HL-60 (cell line): ENCODE measurements at regions not wholly inside any gene's neighbourhood (a gene's known extent, or its start where the extent isn't known, plus 50 kb on each side); places are given as distances from the start of the nearest gene placed in this dataset.

Experiments
- DNase-seq, 2 experiments: peaks; one replicate each; pipeline ENCODE4 v3.0.0-alpha.2; 2010 to 2020; ENCODE audit warnings: low read depth in 1 of 2, low spot score in 1 of 2
- H3K27ac ChIP-seq: fragments of 250-450 bp; sonication (Bioruptor Pico); replicated peaks from 2 replicates; pipeline ENCODE4 v1.5.1; 2020; ENCODE audit warnings: mild to moderate bottlenecking, moderate library complexity
- H3K27me3 ChIP-seq: fragments of 250-450 bp; sonication (Bioruptor Pico); 2 replicates; pipeline ENCODE4 v1.5.1; 2021; ENCODE audit warnings: mild to moderate bottlenecking, moderate library complexity; ENCODE audit not compliant: insufficient read depth, poor library complexity, severe bottlenecking
- H3K4me3 ChIP-seq: replicated peaks from 2 replicates; pipeline ENCODE4 v1.5.1; 2011; ENCODE audit warnings: mild to moderate bottlenecking, control low read depth, low read length; ENCODE audit not compliant: insufficient read depth
- GABPA ChIP-seq: IDR thresholded peaks from 2 replicates; pipeline ENCODE4 v1.6.1; 2012; ENCODE audit warnings: low read depth
- POLR2AphosphoS5 ChIP-seq: IDR thresholded peaks from 2 replicates; pipeline ENCODE4 v1.6.1; 2012; ENCODE audit warnings: low read depth
- SPI1 ChIP-seq: IDR thresholded peaks from 2 replicates; pipeline ENCODE4 v1.6.1; 2012; ENCODE audit warnings: low read depth, mild to moderate bottlenecking, borderline replicate concordance
- TF ChIP-seq, protein P1 (sequence below): IDR thresholded peaks from 2 replicates; pipeline ENCODE4 v1.6.1; 2012; ENCODE audit warnings: low read depth; ENCODE audit not compliant: insufficient replicate concordance
- TF ChIP-seq, protein P2 (sequence below): IDR thresholded peaks from one replicate; pipeline ENCODE4 v1.5.1; 2011; ENCODE audit warnings: low read length, control low read depth, inconsistent platforms; ENCODE audit not compliant: insufficient read depth

DNA sequence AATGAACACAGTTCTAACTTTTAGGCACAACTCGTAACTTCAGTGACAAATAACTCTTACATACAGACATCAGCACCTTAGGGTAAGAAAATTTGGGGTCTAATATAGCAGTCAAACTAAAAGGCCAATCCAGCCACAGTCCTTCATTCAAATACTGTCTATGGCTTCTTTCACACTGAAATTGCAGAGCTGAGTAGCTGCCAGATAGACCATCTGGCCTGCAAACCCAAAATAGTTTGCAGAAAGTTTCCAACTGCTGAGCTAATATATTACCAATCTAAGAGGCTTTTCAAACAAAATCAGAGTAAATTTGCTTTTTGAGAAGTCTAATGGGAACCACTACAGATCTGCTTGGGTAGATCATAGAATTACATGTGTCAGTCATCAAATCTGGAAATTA is 183.4 kb downstream of the GALR1 start:
- Histone ChIP-seq H3K4me3 (no peak overlapping the region), H3K27ac (no peak overlapping the region), H3K27me3 (no peaks in the 10 kb centered on the region)
- no peak for DNase-seq
- TF ChIP-seq GABPA (no peak), POLR2AphosphoS5 (no peak), SPI1 (no peak)
- TF ChIP-seq, protein P1, sequence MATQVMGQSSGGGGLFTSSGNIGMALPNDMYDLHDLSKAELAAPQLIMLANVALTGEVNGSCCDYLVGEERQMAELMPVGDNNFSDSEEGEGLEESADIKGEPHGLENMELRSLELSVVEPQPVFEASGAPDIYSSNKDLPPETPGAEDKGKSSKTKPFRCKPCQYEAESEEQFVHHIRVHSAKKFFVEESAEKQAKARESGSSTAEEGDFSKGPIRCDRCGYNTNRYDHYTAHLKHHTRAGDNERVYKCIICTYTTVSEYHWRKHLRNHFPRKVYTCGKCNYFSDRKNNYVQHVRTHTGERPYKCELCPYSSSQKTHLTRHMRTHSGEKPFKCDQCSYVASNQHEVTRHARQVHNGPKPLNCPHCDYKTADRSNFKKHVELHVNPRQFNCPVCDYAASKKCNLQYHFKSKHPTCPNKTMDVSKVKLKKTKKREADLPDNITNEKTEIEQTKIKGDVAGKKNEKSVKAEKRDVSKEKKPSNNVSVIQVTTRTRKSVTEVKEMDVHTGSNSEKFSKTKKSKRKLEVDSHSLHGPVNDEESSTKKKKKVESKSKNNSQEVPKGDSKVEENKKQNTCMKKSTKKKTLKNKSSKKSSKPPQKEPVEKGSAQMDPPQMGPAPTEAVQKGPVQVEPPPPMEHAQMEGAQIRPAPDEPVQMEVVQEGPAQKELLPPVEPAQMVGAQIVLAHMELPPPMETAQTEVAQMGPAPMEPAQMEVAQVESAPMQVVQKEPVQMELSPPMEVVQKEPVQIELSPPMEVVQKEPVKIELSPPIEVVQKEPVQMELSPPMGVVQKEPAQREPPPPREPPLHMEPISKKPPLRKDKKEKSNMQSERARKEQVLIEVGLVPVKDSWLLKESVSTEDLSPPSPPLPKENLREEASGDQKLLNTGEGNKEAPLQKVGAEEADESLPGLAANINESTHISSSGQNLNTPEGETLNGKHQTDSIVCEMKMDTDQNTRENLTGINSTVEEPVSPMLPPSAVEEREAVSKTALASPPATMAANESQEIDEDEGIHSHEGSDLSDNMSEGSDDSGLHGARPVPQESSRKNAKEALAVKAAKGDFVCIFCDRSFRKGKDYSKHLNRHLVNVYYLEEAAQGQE, result no peak
- TF ChIP-seq, protein P2, sequence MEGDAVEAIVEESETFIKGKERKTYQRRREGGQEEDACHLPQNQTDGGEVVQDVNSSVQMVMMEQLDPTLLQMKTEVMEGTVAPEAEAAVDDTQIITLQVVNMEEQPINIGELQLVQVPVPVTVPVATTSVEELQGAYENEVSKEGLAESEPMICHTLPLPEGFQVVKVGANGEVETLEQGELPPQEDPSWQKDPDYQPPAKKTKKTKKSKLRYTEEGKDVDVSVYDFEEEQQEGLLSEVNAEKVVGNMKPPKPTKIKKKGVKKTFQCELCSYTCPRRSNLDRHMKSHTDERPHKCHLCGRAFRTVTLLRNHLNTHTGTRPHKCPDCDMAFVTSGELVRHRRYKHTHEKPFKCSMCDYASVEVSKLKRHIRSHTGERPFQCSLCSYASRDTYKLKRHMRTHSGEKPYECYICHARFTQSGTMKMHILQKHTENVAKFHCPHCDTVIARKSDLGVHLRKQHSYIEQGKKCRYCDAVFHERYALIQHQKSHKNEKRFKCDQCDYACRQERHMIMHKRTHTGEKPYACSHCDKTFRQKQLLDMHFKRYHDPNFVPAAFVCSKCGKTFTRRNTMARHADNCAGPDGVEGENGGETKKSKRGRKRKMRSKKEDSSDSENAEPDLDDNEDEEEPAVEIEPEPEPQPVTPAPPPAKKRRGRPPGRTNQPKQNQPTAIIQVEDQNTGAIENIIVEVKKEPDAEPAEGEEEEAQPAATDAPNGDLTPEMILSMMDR, result no peak

DNA sequence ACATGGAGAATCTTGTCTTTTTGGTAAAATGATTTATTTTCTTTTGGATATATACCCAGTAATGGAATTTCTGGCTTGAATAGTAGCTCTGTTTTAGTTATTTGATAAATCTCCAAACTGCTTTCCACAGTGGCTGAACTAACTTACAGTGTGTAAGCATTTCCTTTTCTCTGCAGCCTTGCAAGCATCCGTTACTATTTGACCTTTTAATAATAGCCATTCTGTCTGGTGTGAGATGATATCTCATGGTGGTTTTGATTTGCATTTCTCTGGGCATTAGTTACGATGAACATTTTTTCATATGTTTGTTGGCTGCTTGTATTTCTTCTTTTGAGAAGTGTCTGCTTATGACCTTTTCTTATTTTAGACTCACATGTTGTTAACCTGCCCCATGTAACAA is 190.2 kb downstream of the GALR1 start:
- no peaks in the 10 kb centered on the region for H3K27me3 ChIP-seq
- no peak for DNase-seq
- H3K4me3 ChIP-seq, result no peak overlapping the region
- H3K27ac ChIP-seq, result no peak overlapping the region
- TF ChIP-seq, protein P1, result no peak
- no peak for TF ChIP-seq GABPA
- TF ChIP-seq, protein P2, result no peak
- no peak for TF ChIP-seq POLR2AphosphoS5
- no peak for TF ChIP-seq SPI1

DNA sequence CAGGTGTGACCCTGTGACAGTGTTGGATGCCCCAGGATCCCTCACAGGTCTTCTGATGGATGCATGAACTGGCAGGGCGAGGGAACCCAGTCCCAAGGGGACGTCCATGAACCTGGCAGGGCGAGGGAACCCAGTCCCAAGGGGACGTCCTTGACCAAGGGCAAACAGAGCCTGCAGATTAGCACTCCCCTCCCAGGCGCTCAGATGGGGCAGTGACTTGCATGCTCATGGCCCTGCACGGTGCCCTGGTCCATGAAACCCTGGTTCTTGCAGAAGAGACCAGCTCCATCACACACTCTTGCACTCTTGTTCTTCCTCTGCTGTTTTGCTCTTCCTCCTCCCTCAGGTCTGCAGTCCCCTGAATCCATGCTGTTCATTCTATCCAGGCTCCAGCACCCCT is 192.7 kb downstream of the GALR1 start:
- Histone ChIP-seq H3K4me3 (no peak overlapping the region), H3K27me3 (no peaks in the 10 kb centered on the region), H3K27ac (no peak overlapping the region)
- DNase-seq, result no peak
- TF ChIP-seq POLR2AphosphoS5 (no peak), GABPA (no peak), SPI1 (no peak)
- TF ChIP-seq, protein P1, result no peak
- TF ChIP-seq, protein P2, result no peak
